NCI-H1694 treated with DMSO at 0.1 percent for 48 hours (cell line): ENCODE measurements at regions not wholly inside any gene's neighbourhood (a gene's known extent, or its start where the extent isn't known, plus 50 kb on each side); places are given as distances from the start of the nearest gene placed in this dataset.

Source experiments
- DNase-seq: peaks from one replicate; lab custom pipeline; 2025; lab: John Stamatoyannopoulos, UW

DNA sequence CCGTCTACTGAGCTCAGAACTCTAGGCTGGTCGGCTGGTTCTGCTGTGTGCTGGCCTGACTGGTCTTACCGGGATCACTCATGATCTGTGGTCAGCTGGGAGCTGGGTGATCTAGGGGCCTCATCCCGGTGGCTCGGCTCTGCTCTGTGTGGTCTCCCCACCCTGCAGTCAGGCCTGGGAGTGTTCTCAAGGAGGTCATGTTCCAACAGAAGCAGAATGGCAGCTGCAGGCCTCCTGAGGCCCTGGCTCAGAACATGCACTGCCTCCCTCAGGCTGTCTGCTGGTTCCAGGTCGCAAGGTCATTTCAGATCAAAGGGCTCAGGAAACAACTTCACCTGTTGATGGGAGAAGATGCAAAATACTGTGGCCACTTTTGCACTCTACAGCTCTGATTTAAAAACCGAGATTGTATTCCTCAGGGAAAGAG is 81.1 kb upstream of the RFX8 start:
- no peak for DNase-seq

DNA sequence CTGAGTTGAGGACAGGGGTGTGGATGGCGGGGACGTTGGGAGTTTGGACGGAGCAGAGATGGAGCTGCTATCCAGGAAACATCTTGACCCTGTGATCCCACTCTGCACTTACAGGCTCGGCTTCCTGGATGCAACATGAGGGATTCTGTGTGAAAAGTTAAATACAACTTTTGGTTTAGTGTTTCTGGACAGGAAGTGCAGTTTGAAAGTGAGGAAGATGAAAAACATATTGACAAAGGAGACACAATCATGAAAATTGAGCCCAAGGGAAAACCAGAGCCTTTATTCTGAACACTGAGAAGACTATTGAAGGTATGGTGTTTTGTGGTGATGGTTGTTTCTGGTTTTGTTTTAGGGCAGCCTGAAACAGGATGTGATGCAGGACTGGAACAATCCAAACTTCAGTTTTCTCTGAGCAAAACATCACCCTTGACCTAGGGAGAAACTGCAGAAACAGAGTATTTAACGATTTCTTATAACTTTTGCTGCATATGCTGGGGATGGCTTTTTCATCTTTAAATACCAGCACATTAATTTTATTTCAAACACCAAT is 76.5 kb upstream of the RFX8 start:
- no peak for DNase-seq

DNA sequence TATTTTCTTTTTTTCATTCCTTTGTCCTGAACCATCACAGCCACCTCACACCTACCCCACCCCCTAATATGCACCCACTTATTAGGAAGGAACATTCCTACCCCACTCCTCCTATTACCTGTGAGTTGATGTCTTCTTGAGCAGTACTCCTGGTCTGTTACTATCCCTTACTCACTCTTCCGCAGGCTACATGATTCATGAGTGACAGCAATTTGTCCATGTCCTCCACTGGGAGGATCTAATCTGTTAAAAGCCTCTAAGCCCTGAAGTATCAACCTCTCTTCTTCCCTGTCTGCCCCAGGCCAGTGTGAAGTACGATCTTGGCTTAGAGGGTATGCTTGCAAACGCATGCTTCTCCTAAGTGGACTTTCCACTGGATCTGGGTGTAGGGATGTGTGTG is 75.6 kb upstream of the RFX8 start:
- no peak for DNase-seq

DNA sequence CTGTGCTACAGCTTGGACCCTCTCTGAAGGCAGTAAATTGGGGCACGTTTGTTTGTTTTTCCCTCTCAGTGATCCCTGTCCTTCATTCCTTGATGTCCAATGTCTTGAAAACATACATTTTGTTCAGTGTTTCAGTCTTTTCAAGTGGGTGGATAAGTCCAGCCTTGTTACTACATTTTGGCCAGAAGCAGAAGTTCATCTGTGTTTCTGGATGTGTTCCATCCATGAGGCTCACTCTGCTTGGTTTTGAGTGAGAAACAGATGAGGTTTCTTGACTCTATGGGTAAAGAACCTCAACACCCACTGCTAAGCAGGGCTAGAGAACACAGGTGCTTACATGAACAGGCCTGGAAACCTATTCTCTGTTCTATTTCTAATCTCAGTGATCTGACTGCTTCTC is 74.5 kb upstream of the RFX8 start:
- no peak for DNase-seq

DNA sequence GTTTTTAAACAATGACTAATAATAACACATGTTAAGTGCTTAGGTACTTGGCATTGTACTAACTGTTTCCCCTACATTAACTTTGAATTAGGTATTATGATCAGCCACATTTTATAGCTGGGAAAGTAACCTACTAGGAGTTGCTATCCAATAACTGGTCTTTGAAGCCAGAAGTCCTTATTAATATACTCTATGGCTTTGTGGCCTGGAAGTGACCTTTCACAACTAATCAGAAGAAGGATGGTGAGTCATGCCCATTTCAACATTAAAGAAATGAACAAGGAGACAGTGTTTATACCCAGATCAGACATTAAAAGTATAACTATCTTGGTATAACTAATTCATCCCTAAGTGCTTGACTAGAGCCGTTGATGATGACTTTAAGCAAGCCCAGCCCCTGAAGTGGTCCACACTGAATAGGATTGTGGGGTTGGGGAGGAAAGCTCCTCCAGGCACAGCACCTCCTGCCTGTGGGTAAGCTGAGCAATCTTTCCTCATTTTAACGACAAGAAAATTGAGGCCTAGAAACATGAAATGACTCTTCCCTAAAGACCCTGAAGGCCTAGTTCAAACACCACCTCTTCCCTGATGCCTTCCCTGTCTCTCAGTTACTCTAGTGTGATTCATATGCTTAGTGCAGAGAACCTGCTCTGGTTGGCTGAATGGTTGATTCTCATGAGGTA is 71.6 kb upstream of the RFX8 start:
- no peak for DNase-seq

DNA sequence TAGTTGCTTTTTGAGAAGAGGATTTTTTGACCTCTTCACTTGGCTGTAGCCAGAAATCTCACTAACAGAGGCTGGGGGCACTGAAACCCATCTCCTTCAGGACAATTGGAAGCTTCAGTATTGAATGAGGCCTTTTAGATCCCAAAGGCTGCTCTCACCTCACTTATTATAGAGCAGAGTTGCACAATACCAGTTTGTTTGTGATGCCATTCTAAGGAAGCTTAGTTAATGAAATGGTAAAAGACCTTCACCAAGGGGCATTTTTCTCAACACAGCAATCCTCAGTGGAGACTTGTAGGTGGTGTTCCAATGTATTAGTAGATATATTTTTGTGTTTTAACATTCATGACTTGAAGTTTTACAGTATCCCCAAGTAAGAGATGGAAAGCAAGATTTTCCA is 71.0 kb upstream of the RFX8 start:
- DNase-seq = no peak

DNA sequence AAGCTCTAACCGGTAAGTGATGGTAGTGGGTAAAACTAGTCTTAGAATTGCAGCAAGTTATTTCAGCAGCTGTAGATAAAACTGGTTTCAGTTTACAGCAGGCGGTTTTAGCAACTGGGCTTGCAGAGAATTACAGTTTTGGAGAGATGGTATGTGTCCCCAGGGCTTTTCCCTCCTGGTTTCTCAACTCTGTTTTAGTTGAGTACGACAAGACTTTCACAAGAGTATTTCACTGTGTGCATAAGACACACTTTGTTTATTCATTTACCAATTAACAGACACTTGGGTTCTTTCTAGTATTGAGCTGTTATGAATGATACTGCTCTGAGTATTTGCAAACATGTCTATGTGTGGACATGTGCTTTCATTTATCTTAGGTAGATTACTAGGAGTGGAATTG is 65.6 kb upstream of the RFX8 start:
- no peak for DNase-seq

DNA sequence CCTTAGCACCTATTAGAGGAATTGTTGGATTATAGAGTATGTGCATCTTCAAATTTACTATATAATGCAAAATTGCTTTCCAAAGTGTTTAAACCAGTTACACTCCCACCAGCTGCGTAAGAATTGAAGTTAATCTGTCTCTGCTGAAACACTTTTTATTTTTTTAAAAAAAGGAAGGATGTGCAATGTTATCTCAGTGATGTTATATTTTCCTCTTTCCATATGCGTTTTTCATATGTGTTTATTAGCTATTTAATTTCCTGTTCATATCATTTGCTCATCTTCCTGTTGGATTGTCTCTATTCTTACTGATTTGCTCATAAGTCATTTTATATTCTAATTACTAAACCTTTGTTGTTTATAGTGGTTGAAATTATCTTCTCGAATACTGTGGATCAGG is 63.2 kb upstream of the RFX8 start:
- DNase-seq = no peak

DNA sequence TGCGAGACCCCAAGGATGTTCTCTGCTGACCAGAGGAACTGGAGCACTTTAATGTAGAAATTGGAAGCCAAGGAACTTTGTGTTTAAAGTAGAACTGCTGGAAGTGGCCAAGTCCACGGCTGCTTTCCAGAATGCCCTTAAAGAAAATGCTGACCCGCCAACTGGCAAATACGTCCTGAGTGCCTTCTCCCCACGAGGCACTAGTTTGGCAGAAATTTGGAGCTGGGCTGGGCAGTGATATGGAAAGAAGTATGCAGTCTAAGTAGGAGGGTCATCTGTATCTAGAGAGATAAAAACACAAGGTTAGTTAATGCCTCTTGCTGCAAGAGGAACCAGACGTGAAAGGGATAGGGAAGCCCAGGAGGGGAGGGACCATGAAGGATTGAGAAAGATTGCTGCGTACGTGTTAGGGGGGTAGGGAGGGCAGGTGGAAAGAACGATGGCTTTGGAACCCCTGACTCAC is 59.3 kb upstream of the RFX8 start:
- DNase-seq = no peak

DNA sequence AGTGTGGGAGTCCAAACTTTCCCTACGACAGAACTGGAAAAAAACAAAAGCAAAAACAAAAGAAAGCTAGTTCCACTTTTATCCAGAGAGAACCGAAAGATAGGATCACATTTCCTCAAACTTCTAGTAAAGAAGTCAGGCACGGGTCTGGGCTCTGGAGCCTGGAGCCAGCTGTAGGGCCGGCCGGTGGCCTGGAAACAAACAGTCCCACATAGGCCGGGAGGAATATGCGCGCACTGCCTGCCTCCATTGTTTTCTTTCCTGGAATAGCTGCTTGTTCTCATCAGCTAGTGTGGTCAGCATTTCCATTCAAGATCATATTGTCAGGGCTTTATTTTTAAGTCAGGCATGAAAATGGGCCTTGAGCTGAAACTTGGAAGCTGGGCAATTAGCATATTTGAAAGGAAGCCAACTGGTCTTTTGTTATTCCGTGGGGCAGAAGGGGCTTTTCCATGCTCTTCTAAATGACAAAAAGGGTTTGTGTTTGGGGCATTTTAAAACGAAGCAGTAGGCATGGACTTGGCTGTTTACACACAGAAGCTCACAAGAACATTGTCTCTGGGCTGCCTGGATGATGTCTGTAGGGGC is 58.7 kb upstream of the RFX8 start:
- DNase-seq = no peak

DNA sequence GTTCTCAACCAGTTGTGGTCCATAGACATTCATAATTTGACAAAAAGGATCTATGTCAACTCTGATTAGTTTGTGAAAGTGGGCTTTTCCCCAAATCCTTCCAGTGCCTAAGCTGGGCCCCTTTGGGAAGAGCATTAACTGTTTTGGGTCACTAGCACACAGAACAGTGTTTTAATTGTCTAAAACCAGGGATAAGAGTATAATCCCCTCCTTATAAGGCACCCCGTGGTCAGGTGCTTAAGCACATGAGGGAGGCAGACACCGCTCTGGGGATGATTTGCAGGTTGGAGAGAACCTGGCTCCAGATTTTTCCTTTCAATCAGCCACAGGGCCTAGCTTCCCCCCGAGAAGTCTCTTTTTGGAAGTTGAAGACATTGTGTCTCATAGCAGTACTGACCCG is 53.6 kb upstream of the RFX8 start:
- no peak for DNase-seq

DNA sequence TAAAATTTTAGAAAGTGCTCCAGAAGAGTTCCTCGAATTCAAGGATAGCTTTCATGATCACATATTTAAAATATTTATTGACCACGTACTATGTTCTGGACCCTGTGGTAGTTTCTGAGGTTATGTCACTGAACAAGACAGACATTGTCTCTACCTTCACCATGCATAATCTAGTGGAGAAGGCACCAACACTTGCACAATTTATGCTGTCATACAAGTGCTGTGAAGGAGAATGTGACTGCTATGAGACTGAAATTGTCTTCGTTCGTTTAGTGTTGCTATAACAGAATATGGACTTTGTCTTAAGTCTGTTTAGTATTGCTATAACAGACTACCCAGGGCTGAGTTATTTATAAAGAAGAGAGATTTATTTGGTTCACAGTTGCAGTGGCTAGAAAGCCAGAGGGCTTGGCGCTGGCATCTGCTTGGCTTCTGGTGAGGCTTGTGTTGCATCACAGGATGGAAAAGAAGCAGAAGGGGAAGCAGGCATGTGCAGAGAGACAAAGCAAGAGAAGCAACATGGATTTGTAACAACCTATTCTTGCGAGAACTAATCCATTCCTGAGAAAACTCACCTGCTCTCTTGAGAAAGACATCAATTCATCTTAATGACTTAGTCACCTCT is 50.0 kb upstream of the RFX8 start:
- no peak for DNase-seq
